Bronchial epithelial cell (primary cell): ENCODE measurements at regions not wholly inside any gene's neighbourhood (a gene's known extent, or its start where the extent isn't known, plus 50 kb on each side); places are given as distances from the start of the nearest gene placed in this dataset.

ENCODE experiments used
- DNase-seq: peaks from one replicate; pipeline ENCODE4 v3.0.0-alpha.2; 2010; ENCODE audit warnings: low read depth
- FAIRE-seq: peaks from 2 replicates; lab custom pipeline; 2011; peaks lifted over from hg19 to GRCh38; lab: Jason Lieb, UNC
- H3K27me3 ChIP-seq: 2 replicates; pipeline ENCODE4 v1.5.1; 2011; ENCODE audit warnings: low read length; ENCODE audit not compliant: control insufficient read depth, insufficient read depth
- H3K36me3 ChIP-seq: 2 replicates; pipeline ENCODE4 v1.5.1; 2011; ENCODE audit warnings: low read length; ENCODE audit not compliant: control insufficient read depth, insufficient read depth
- H3K4me3 ChIP-seq: 2 replicates; pipeline ENCODE4 v1.5.1; 2011; ENCODE audit warnings: mild to moderate bottlenecking, low read depth, low read length, control low read depth
- CTCF ChIP-seq: IDR thresholded peaks from 2 replicates; pipeline ENCODE4 v1.5.1; 2011; ENCODE audit warnings: mild to moderate bottlenecking, moderate library complexity, low read length, control low read depth, inconsistent platforms; ENCODE audit not compliant: insufficient read depth, severe bottlenecking

GRCh38 chr5:19048726-19049125 lies 939.3 kb downstream of the CDH18 start:
- H3K4me3 ChIP-seq, result no peak overlapping the region
- H3K27me3 ChIP-seq, result no peaks in the 10 kb centered on the region
- DNase-seq, result no peak
- no peak for FAIRE-seq
- H3K36me3 ChIP-seq, result no peaks in the 10 kb centered on the region
- TF ChIP-seq CTCF, result no peak

GRCh38 chr5:19058216-19058615 lies 929.8 kb downstream of the CDH18 start:
- no peak for TF ChIP-seq CTCF
- Histone ChIP-seq H3K36me3 (no peaks in the 10 kb centered on the region), H3K4me3 (no peak overlapping the region), H3K27me3 (no peaks in the 10 kb centered on the region)
- FAIRE-seq, result no peak
- DNase-seq, result peak; percentile 40

- Histone ChIP-seq H3K4me3 (no peak overlapping the region), H3K36me3 (no peaks in the 10 kb centered on the region), H3K27me3 (no peaks in the 10 kb centered on the region)
- DNase-seq (no peak), FAIRE-seq (no peak)
- TF ChIP-seq CTCF, result no peak
These were observed 923.9 kb downstream of the CDH18 start for GRCh38 chr5:19064094-19064493.

- DNase-seq (no peak), FAIRE-seq (no peak)
- TF ChIP-seq CTCF, result no peak
- H3K4me3 ChIP-seq, result no peak overlapping the region
- no peaks in the 10 kb centered on the region for H3K27me3 ChIP-seq
- no peaks in the 10 kb centered on the region for H3K36me3 ChIP-seq
These were observed 920.3 kb downstream of the CDH18 start for GRCh38 chr5:19067741-19068140.

- Histone ChIP-seq H3K27me3 (no peaks in the 10 kb centered on the region), H3K36me3 (no peaks in the 10 kb centered on the region), H3K4me3 (no peak overlapping the region)
- no peak for FAIRE-seq
- no peak for DNase-seq
- no peak for TF ChIP-seq CTCF
These were observed 889.6 kb downstream of the CDH18 start for GRCh38 chr5:19098434-19098833.

- no peak for TF ChIP-seq CTCF
- Histone ChIP-seq H3K4me3 (no peak overlapping the region), H3K36me3 (no peaks in the 10 kb centered on the region), H3K27me3 (no peaks in the 10 kb centered on the region)
- no peak for DNase-seq
- FAIRE-seq, result no peak
These were observed 888.8 kb downstream of the CDH18 start for GRCh38 chr5:19099195-19099594.
